ENCODE measurements at regions not wholly inside any gene's neighbourhood (a gene's known extent, or its start where the extent isn't known, plus 50 kb on each side); places are given as distances from the start of the nearest gene placed in this dataset.

- no peak for FAIRE-seq
These were observed 96.8 kb upstream of the AGR3 start for GRCh38 chr7:16978358-16979244.

- FAIRE-seq: no peak
These were observed 98.8 kb upstream of the AGR3 start for GRCh38 chr7:16980539-16980938.

- FAIRE-seq: peak; percentile 93
These were observed 101.0 kb upstream of the AGR3 start for GRCh38 chr7:16982640-16983350.

GRCh38 chr7:16984375-16984774, 102.6 kb upstream of the AGR3 start:
- no peak for FAIRE-seq

- no peak for FAIRE-seq
These were observed 103.8 kb upstream of the AGR3 start for GRCh38 chr7:16985621-16986020.

- FAIRE-seq: peak; percentile 3
These were observed 105.0 kb upstream of the AGR3 start for GRCh38 chr7:16986755-16987154.

GRCh38 chr7:16989811-16990413, 108.1 kb upstream of the AGR3 start:
- FAIRE-seq: no peak

GRCh38 chr7:16991551-16991950, 109.8 kb upstream of the AGR3 start:
- FAIRE-seq: no peak

- no peak for FAIRE-seq
These were observed 111.8 kb upstream of the AGR3 start for GRCh38 chr7:16993543-16993942.

- FAIRE-seq: no peak
These were observed 116.8 kb upstream of the AGR3 start for GRCh38 chr7:16998481-16999051.

GRCh38 chr7:16999541-17000267, 117.9 kb upstream of the AGR3 start:
- FAIRE-seq: no peak

- no peak for FAIRE-seq
These were observed 123.5 kb upstream of the AGR3 start for GRCh38 chr7:17005271-17005670.

- no peak for FAIRE-seq
These were observed 126.1 kb upstream of the AGR3 start for GRCh38 chr7:17007841-17008240.

GRCh38 chr7:17009007-17009719, 127.4 kb upstream of the AGR3 start:
- no peak for FAIRE-seq

GRCh38 chr7:17009933-17010332, 128.2 kb upstream of the AGR3 start:
- FAIRE-seq: no peak

GRCh38 chr7:17010637-17011300, 129.0 kb upstream of the AGR3 start:
- no peak for FAIRE-seq

- no peak for FAIRE-seq
These were observed 131.4 kb upstream of the AGR3 start for GRCh38 chr7:17013204-17013603.

- FAIRE-seq: no peak
These were observed 132.9 kb upstream of the AGR3 start for GRCh38 chr7:17014686-17015085.

GRCh38 chr7:17015598-17016031, 133.8 kb upstream of the AGR3 start:
- FAIRE-seq: no peak

- no peak for FAIRE-seq
These were observed 134.7 kb upstream of the AGR3 start for GRCh38 chr7:17016402-17017010.

GRCh38 chr7:17019106-17019505, 137.3 kb upstream of the AGR3 start:
- FAIRE-seq: no peak

All from A204.1 (cell line).